Bronchial epithelial cell (primary cell): ENCODE measurements at regions not wholly inside any gene's neighbourhood (a gene's known extent, or its start where the extent isn't known, plus 50 kb on each side); places are given as distances from the start of the nearest gene placed in this dataset.
"Not testable (repeated sequence)": the region's sequence is repeated elsewhere in the genome, so short reads cannot be mapped to it uniquely, and the experiment has no call there.

Experiments used
- DNase-seq: peaks from one replicate; pipeline ENCODE4 v3.0.0-alpha.2; 2010; ENCODE audit warnings: low read depth
- FAIRE-seq: peaks from 2 replicates; lab custom pipeline; 2011; peaks lifted over from hg19 to GRCh38; lab: Jason Lieb, UNC
- H3K27me3 ChIP-seq: 2 replicates; pipeline ENCODE4 v1.5.1; 2011; ENCODE audit warnings: low read length; ENCODE audit not compliant: control insufficient read depth, insufficient read depth
- H3K36me3 ChIP-seq: 2 replicates; pipeline ENCODE4 v1.5.1; 2011; ENCODE audit warnings: low read length; ENCODE audit not compliant: control insufficient read depth, insufficient read depth
- H3K4me3 ChIP-seq: 2 replicates; pipeline ENCODE4 v1.5.1; 2011; ENCODE audit warnings: mild to moderate bottlenecking, low read depth, low read length, control low read depth
- CTCF ChIP-seq: IDR thresholded peaks from 2 replicates; pipeline ENCODE4 v1.5.1; 2011; ENCODE audit warnings: mild to moderate bottlenecking, moderate library complexity, low read length, control low read depth, inconsistent platforms; ENCODE audit not compliant: insufficient read depth, severe bottlenecking

GRCh38 chr18:22525883-22526282 is 108.2 kb upstream of the CTAGE1 start:
- Histone ChIP-seq H3K4me3 (no peak overlapping the region), H3K36me3 (no peaks in the 10 kb centered on the region), H3K27me3 (no peaks in the 10 kb centered on the region)
- no peak for TF ChIP-seq CTCF
- FAIRE-seq = peak; percentile 40
- DNase-seq = no peak

GRCh38 chr18:22528291-22528690 is 110.6 kb upstream of the CTAGE1 start:
- Histone ChIP-seq H3K27me3 (no peaks in the 10 kb centered on the region), H3K4me3 (no peak overlapping the region), H3K36me3 (no peaks in the 10 kb centered on the region)
- no peak for TF ChIP-seq CTCF
- no peak for DNase-seq
- no peak for FAIRE-seq

GRCh38 chr18:22534706-22535105 is 117.0 kb upstream of the CTAGE1 start:
- FAIRE-seq, H3K36me3 ChIP-seq, H3K4me3 ChIP-seq, DNase-seq, H3K27me3 ChIP-seq: not testable (repeated sequence)

GRCh38 chr18:22536558-22536957 is 118.8 kb upstream of the CTAGE1 start:
- H3K36me3 ChIP-seq = no peaks in the 10 kb centered on the region
- no peak overlapping the region for H3K4me3 ChIP-seq
- no peak for FAIRE-seq
- no peak for DNase-seq
- no peak for TF ChIP-seq CTCF
- H3K27me3 ChIP-seq = no peaks in the 10 kb centered on the region

GRCh38 chr18:22538426-22538825 is 120.7 kb upstream of the CTAGE1 start:
- Histone ChIP-seq H3K4me3 (no peak overlapping the region), H3K27me3 (no peaks in the 10 kb centered on the region), H3K36me3 (no peaks in the 10 kb centered on the region)
- no peak for TF ChIP-seq CTCF
- FAIRE-seq (no peak), DNase-seq (no peak)

- FAIRE-seq (no peak), DNase-seq (no peak)
- no peaks in the 10 kb centered on the region for H3K27me3 ChIP-seq
- H3K36me3 ChIP-seq = no peaks in the 10 kb centered on the region
- TF ChIP-seq CTCF = no peak
- no peak overlapping the region for H3K4me3 ChIP-seq
Measured at GRCh38 chr18:22539051-22539765, 121.5 kb upstream of the CTAGE1 start.
